Activated CD8-positive, alpha-beta memory T cell treated with anti-CD3 and anti-CD28 coated beads, Interleukin-2, amount 50 U/mL, for 24 hours (primary cell): ENCODE measurements at regions not wholly inside any gene's neighbourhood (a gene's known extent, or its start where the extent isn't known, plus 50 kb on each side); places are given as distances from the start of the nearest gene placed in this dataset.
"Not testable (repeated sequence)": the region's sequence is repeated elsewhere in the genome, so short reads cannot be mapped to it uniquely, and the experiment has no call there.

Experiments used
- DNase-seq: peaks from one replicate; pipeline ENCODE4 v3.0.0-alpha.2; 2020; ENCODE audit errors: extremely low read depth

- DNase-seq: no peak
These were observed 96.4 kb upstream of the SLC22A23 start for GRCh38 chr6:3553254-3553653.

- no peak for DNase-seq
These were observed 95.1 kb upstream of the SLC22A23 start for GRCh38 chr6:3551716-3552511.

- no peak for DNase-seq
These were observed 92.6 kb upstream of the SLC22A23 start for GRCh38 chr6:3549314-3549940.

- DNase-seq: no peak
These were observed 89.3 kb upstream of the SLC22A23 start for GRCh38 chr6:3546121-3546520.

- no peak for DNase-seq
These were observed 88.3 kb upstream of the SLC22A23 start for GRCh38 chr6:3545156-3545555.

GRCh38 chr6:3542032-3542640 is 85.3 kb upstream of the SLC22A23 start:
- DNase-seq: no peak

- DNase-seq: no peak
These were observed 84.2 kb upstream of the SLC22A23 start for GRCh38 chr6:3541006-3541585.

GRCh38 chr6:3540253-3540820 is 83.5 kb upstream of the SLC22A23 start:
- DNase-seq: no peak

- DNase-seq: no peak
These were observed 81.7 kb upstream of the SLC22A23 start for GRCh38 chr6:3538536-3538935.

- DNase-seq: no peak
These were observed 80.1 kb upstream of the SLC22A23 start for GRCh38 chr6:3536901-3537300.

- no peak for DNase-seq
These were observed 79.1 kb upstream of the SLC22A23 start for GRCh38 chr6:3535776-3536435.

- no peak for DNase-seq
These were observed 78.4 kb upstream of the SLC22A23 start for GRCh38 chr6:3535033-3535775.

- no peak for DNase-seq
These were observed 77.7 kb upstream of the SLC22A23 start for GRCh38 chr6:3534599-3534998.

GRCh38 chr6:3533981-3534380 is 77.1 kb upstream of the SLC22A23 start:
- no peak for DNase-seq

- no peak for DNase-seq
These were observed 75.6 kb upstream of the SLC22A23 start for GRCh38 chr6:3532296-3532916.

GRCh38 chr6:3531481-3531880 is 74.6 kb upstream of the SLC22A23 start:
- no peak for DNase-seq

- DNase-seq: no peak
These were observed 73.7 kb upstream of the SLC22A23 start for GRCh38 chr6:3530515-3530914.

GRCh38 chr6:3529721-3530120 is 72.9 kb upstream of the SLC22A23 start:
- DNase-seq: no peak

- no peak for DNase-seq
These were observed 72.4 kb upstream of the SLC22A23 start for GRCh38 chr6:3529232-3529631.

GRCh38 chr6:3528081-3528671 is 71.3 kb upstream of the SLC22A23 start:
- not testable (repeated sequence) for DNase-seq
